HG03558 (cell line): ENCODE measurements at regions not wholly inside any gene's neighbourhood (a gene's known extent, or its start where the extent isn't known, plus 50 kb on each side); places are given as distances from the start of the nearest gene placed in this dataset.

ENCODE experiments used
- ATAC-seq: cut with Tn5 transposase; IDR thresholded peaks from one replicate; pipeline ENCODE4 v1.9.1; 2021; ENCODE audit warnings: moderate number of reproducible peaks; ENCODE audit not compliant: unreplicated experiment; ENCODE audit errors: extremely low read depth

DNA sequence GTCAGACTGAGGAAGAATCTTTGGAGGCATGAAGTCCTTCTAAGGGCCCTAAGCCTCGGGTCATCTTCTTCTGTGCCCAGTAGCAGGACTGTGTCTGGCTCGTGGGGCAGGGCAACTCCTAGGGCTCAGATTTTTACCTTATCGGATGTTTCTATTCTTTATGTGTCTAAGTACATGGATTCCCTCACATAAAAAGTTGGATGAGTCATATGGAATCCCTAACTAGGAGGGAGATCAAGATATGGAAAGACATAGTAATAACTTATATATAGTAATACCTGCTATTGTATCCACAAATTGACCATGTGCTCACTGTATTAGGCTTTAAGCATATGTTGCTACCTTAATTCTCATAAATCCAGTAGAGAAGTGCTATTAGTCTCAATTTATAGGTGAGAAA lies 364.5 kb upstream of the CAMK1G start:
- ATAC-seq, result no peak

DNA sequence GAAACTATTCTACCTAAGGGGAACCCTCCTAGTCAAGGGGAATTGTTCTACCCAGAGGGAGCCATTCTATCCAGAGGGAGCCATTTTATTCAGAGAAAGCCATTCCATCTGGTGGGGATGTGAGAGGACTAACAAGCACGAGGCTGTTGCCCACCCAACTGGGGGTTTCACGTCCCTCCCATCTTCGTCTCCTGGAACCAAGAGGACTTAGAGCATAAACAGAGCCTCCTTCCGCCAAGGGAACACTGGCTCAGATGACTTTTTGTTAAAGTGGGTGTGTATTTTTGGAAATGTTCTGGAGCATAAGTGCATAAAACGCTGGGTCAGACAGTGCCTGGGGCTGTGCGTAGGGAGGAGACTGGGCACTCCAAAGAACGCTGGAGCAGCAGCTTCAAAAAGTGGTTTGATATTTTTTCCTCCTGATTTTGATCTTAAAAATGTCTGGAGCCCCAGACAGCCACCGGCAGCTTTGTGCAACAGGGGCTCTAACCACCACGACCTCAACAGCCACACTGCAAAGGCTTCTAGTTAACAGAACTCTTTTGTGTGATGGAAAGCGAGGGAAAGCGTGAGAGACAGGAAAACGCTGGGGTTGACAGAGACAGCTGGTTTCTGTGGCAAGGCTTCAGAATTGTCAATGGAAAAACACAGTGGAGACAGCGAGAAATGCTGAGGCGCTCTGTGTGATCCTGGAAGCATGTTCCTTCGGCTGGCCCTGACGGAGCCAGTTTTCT lies 363.6 kb upstream of the CAMK1G start:
- no peak for ATAC-seq

DNA sequence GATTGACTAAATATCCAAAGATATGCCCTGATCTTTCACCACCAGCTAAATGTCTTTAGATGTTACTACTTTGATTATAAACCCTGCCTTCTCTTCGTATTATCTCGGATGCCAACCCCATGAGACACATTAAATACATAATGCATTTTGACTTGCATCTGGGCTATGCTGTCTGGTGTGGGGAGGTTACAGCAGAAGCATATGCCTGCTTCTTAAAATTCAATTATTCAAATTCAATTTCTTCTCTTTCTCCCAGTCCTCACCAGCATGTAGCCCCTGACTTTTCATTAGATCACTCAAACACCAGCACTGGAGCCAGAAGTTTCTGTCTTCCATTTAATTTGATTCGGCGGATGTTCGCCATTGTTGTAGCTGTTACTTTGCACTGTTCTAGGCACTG lies 360.7 kb upstream of the CAMK1G start:
- ATAC-seq, result no peak

DNA sequence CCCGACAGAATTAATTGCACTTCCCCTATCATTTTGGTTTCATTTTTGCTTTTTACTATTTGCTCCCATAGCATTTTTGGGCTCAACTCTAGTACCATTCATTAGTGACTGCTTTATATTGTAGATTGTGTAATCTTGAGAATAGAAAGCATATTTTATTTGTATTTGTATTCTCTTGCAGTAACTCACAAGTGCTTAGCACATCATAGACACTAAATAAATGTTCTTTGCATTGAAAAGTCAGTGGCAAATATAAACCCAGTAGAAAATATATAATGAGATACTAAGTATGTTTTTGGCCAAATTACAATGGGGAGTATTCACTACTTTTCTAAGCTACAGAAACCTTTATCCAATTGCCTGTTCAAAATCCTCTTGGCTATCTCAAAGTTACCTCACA lies 359.7 kb upstream of the CAMK1G start:
- ATAC-seq, result no peak

GRCh38 chr1:209224886-209225285 lies 358.6 kb upstream of the CAMK1G start:
- ATAC-seq, result no peak

DNA sequence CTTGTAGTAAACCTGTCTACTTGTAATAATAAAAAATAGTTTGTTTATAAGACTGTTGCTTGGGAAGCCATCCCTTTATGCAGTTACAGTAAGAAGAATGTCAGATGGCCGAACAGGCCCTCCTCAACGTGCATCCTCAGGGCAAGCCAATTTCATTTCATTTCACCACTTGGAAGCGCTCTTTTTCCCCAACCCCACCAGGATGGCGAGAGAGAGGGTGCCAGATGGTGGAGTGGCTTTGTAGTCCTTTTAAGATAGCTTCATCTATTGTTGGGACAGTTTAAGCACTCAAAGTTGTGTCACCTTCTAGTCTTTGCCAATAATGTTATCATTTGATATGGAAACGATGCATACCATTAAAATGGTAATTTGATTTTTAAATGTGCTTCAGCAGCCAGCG lies 356.3 kb upstream of the CAMK1G start:
- ATAC-seq, result no peak

GRCh38 chr1:209227941-209228340 lies 355.6 kb upstream of the CAMK1G start:
- ATAC-seq, result no peak

GRCh38 chr1:209229494-209230061 lies 353.9 kb upstream of the CAMK1G start:
- no peak for ATAC-seq

- no peak for ATAC-seq
Measured at GRCh38 chr1:209230314-209230713, 353.2 kb upstream of the CAMK1G start.

DNA sequence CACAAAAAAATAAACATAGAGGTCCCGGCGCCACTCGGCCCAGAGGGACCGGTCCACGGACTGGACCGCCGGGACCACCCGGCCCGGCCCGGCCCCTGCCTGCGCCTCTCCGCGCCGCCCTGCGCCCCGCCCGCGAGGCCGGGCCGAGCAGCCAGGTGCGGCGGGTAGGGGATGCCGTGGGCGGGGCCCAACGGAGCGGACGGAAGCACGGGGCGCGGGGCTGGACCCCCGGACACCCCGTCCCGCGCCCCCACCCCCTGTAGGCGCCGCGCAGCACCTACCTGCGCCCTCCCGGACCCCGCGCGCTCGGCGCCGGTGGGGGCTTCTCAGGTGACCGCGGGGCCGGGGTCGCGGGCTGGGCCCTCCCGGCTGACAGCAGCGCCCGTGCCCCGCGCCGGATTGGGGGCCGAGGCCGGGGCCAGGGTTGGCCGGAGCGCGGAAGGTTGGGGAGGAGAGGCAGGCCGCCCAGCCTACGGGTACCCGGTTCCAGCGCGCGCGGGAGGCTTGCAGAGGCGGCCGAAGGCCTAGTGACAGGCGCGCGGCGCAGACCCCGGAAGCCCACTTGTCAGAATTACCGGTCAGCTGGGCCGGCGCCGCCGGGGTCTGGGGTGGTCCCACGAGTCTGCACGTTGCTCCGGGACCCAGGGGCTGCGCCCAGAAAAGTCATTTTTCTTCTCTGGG lies 351.9 kb upstream of the CAMK1G start:
- ATAC-seq, result no peak

DNA sequence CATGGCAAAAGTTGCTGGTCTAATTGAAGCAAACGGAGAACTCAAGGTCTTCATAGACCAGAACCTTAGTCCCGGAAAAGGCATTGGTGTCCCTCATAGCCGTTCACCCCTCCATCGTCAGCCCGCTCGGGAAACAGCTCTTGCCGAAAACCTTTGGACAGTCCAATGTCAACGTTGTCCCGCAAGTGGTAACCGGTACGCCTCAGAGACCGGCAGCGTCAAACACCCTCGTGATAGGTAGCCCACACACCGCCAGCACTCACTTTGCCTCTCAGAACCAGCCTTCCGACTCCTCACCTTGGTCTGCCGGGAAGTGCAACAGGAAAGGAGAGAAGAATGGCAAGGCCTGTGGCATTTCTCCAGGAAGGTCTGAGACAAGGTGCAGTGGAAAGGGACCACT lies 351.3 kb upstream of the CAMK1G start:
- ATAC-seq, result no peak

DNA sequence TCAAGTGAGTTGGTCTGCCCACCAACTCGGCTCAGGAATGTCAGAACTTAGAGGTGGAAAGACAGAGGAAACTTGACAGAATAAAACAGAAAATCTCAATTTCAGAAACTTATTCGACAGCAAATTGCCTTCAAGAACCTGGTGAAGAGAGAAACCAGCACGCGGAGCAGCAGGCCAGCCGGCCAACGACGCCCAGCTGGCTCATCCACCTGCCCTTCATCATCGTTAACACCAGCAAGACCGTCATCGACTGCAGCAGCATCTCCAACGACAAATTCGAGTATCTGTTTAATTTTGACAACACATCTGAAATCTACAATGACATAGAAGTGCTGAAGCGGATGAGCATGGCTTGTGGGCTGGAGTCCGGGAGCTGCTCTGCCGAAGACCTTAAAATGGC lies 350.8 kb upstream of the CAMK1G start:
- no peak for ATAC-seq

GRCh38 chr1:209235166-209235565 lies 348.3 kb upstream of the CAMK1G start:
- no peak for ATAC-seq

GRCh38 chr1:209238356-209238755 lies 345.2 kb upstream of the CAMK1G start:
- no peak for ATAC-seq

DNA sequence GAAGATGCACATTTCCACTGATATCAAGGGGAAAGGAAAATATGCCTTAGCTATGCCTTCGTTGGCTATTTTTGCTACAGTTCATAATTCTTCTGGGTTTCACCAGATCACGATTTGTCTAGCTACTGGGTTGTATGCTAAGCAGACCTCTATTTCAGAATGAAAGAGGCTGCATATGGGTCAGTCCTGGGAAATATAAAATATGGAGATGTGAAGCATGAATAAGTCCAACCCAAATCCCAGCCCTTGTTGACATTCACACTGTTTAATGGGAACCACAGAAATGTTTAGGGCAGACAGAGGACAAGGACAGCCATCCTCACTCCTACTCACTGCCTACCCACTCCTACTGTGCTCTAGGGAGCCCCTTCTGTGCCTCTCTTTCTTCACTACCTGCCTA lies 343.2 kb upstream of the CAMK1G start:
- ATAC-seq, result no peak

- no peak for ATAC-seq
Measured at GRCh38 chr1:209241487-209241886, 342.0 kb upstream of the CAMK1G start.

DNA sequence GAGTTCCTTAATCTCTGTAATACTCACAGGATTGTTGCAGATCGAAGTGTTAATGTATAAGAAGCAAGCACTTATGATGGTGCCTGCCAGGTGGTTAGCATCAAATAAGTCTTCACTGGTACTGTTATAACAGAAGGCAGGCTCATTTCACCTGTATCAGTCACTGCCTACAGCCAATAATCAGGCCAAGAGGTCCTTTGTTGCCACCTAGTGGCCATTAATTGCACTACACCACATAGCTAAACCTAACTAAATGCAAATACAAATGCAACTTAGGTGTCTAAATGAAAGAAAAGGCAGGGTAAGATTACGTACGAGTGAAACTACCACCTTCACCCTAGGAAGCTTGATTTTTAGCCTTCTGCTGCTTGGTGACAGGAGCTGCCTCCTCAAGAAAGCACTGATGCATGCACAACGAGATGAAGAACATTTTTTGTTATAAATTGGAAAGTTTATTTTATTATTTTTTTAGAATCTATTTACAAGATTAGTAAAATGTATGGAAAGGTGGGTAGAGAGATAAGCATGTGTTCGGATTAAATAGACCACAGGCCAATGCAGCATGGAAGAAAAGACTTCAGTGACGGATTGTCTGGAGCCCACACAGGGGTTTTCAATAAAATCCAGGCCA lies 334.8 kb upstream of the CAMK1G start:
- no peak for ATAC-seq

DNA sequence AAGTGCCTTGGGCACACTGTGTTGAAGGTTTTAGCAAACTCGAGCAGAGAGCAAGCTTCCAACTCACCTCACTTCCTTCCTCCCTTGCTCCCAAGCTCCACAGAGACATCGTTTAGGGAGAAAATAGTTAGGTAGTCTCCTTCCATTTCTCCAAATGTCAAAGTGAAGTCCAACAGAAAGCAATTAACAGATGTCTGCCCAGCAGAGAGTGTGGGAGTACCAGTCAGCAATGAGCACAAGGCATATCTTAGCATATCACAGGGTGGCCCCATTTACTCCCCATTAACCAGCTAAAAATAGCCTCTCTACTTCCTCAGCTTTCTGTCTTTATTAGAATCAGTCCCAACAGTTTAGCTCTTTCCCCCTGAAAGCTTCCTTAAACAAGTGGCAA lies 334.2 kb upstream of the CAMK1G start:
- ATAC-seq, result no peak

- no peak for ATAC-seq
Measured at GRCh38 chr1:209249785-209250440, 333.6 kb upstream of the CAMK1G start.

DNA sequence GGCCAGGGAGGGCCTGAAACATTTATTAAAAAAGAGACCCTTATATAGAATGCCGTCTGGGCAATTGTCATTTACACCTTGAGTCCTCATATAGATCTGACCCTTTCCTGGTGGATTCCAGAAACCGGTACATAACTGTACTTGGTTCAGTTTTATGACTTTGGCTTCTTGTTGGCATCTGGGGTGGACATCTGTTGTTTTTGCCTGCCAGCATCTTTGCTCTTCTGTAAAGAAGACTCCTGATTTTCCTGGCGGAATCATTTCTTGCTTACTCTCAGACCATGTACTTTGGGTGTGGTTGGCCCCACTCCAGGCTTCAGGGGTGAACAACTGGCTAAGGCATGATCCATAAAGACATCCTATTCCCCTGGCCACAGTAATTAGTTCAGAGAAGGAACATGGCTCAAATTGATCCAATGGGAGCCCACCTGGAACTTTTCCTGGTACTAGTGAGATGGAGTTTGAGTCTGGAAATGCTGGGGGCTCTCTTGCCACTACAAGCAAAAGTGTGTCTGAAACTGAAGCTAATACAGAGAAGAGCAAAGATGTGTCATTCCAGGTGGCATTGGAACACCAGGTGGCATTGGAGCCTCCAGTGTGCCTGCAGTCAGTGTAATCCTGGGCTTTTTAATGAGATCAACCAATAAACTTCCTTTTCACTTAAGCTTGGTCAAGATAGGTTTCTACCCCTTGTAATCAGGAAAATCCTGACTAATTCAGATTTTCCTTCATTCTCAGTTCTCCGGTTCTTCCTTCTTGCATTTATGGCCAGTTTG lies 332.5 kb upstream of the CAMK1G start:
- ATAC-seq, result no peak
